ENCODE measurements at regions not wholly inside any gene's neighbourhood (a gene's known extent, or its start where the extent isn't known, plus 50 kb on each side); places are given as distances from the start of the nearest gene placed in this dataset.

DNA sequence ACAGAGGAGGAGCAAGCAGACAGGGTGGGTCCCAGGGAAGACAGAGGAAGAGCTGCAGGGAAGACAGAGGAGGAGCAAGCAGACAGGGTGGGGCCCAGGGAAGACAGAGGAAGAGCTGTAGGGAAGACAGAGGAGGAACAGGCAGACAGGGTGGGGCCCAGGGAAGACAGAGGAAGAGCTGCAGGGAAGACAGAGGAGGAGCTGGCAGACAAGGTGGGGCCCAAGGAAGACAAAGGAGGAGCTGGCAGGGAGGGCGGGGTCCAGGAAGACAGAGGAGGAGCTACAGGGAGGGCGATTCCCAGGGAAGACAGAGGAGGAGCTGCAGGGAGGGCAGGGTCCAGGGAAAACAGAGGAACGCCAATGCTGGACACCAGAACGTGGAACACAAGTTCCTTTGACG, 66.5 kb downstream of the PLXNA1 start:
- no peak for DNase-seq

DNA sequence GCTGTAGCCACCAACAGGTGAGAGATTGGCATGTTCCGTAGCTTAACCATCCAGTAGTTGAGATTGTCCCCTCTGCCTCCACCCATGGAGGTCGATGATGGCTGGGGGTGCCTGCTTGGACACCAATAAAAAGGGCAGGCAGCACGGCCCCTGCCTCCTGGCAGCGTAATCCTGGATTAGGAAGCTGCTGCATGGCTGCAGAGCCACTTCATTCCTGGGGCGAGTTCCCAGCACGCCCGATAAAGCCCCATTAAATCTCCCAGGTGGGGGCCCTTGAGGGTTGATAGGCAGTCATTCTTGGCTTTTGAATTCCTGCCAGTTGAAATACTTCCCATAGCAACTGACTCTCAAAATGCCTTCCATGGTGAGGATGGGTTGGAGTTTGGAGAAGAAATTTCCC, 67.8 kb downstream of the PLXNA1 start:
- no peak for DNase-seq

DNA sequence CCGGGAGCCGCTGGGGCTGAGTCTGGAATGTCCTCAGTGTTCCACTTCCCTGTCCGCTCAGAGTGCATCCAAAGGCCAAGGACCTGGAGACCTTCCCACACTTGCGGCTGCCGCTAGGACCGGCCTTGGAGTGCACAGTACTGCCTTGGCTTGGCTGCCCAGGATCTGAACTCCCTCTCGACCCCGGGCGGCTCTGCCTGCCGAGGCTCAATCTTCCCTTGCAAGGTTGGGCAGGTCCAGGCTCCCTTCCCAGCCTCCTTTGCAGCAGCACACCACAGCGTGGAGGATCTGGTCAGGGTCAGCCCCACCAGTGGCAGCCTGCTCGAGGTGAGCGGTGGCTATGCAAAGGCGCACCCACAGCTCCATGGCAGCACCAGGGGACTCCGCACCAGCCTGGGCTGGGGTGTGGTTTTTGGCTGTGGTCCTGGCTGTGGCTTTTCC, 69.2 kb downstream of the PLXNA1 start:
- DNase-seq, result no peak

DNA sequence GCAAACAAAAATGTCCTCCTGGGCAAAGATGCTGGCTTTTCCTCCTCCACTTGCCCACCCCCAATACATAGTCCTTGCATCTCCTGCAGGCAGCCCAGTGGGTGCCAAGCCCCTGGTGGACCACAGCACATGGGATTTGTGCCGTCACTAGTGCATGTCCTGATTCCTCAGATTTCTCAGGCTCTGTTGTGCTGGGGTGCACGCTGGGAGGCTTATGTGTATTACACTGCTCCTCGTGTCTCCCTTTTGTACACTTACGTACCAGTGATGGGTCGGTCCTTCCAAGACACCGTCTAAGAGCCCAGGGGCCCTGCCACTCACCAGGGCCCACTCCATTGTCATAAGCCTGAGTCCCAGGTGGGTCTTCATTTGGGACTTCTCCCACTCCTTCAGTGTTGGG, 70.1 kb downstream of the PLXNA1 start:
- DNase-seq, result no peak

DNA sequence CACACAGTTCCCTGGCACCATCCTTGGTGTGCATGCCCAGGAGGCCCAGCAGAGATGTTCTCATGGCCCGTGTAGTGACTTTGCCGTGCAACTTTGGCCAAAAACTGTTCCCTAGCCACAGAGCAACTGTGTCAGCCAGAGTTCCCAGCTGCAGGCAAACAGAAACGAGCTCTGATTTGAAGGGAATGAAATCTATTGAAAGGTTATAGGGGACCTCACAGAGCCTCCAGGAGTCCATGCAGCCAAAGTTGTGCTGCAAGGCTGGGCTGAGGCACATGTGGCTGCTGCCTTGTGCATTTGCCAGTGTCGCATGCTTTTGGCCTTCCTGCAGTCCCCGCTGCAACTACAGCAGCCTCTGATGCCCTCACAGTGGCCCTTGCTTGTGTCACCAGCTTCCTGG, 70.5 kb downstream of the PLXNA1 start:
- DNase-seq, result no peak

DNA sequence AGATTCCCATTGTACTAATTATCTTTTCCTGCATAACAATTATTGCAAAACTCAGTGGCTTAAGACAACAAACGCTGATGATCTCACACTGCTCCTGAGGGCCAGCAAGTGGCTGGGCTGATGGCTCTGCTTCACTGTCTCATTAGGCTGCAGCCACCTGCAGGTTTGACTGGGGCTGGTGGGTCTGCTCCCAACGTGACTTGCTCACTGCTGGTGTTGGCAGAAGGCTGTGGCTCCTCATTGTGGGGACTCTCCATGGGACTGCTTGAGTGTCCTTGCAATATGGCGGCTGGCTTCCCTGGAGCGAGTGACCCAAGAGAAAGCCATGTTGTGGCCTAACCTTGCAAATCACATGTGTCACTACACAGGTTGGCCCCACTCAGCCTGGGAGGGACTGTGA, 71.1 kb downstream of the PLXNA1 start:
- no peak for DNase-seq

DNA sequence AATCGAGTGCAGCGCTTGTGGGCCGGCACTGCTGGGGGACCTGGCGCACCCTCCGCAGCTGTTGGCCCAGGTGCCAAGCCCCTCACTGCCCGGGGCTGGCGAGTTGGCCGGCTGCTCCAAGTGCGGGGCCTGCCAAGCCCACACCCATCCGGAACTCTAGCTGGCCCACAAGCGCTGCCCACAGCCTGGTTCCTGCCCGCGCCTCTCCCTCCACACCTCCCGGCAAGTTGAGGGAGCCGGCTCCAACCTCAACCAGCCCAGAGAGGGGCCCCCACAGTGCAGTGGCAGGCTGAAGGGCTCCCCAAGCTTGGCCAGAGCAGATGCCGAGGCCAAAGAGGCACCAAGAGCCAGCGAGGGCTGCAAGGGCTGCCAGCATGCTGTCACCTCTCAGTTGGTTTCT, 73.4 kb downstream of the PLXNA1 start:
- DNase-seq, result no peak

DNA sequence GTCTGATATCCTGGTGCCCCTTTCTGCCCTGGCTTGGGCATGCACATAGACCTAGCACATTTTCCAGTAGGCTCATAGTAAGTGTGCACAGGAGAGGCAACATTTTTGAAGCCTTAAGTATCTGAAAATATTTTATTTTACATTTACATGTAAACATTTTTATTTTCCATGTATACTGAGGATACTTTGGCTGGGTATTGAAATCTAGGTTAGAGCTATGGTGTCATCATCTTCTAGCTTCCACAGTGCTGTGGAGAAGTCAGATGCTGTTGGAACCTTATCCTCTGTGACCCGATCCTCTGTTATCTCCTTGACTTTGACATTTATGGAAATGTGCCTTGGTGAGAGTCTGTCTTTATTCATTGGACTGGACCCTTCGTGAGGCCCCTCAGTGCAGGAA, 74.1 kb downstream of the PLXNA1 start:
- DNase-seq, result no peak

DNA sequence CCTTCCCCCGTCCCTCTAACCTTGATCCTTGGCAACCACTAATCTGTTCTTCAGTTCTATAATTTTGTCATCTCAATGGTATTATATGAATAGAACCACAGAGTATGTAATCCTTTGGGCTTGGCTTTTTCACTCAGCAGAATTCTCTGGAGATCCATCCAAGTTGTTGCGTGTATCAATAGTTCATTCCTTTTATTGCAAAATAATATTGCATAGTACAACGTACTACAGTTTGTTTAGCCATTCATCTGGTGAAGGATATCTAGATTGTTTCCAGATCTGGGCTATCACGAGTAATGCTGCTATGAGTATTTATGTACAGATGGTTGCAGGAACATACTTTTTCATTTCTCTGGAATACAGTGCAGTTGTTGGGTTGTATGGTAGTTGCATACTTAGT, 76.2 kb downstream of the PLXNA1 start:
- no peak for DNase-seq

DNA sequence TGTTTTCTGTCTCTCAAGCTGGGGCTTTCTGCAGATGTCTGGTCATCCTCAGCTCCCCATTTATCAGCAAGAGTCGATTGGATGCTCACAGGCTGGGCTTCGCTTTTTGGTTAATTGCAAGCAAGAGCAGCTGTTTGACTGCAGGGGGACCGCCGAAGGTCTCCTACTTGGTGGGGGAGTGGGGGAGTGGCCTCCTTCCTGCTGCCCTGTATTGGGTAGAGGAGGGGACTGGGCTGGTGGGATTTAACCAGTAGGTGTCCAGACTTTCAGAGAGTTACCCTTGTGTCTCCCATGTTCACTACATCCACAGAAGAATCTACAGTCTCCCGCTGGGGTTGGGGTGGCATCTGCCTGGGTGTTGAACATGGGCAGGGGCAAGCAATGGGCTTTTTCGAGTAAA, 78.7 kb downstream of the PLXNA1 start:
- DNase-seq, result no peak

DNA sequence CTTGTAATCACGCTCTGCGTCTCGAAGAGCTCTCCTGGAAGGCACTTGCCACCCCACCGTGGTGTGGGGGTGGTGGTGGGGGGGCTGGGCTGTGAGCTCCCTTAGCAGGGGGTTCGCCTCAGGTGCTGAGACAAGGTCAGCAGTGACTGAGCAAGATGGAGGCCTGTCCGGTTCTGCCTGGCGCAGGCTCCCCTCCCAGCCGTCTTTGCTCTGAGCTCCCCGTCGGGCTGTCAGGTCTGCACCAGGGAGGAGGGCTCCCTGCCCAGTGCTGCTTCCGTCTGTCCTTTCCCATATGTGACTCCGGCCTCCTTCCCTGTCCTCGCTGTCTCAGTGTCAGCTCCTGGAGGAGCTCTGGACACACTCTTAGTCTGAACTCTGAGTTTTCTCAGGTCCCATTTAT, 80.0 kb downstream of the PLXNA1 start:
- DNase-seq, result no peak

DNA sequence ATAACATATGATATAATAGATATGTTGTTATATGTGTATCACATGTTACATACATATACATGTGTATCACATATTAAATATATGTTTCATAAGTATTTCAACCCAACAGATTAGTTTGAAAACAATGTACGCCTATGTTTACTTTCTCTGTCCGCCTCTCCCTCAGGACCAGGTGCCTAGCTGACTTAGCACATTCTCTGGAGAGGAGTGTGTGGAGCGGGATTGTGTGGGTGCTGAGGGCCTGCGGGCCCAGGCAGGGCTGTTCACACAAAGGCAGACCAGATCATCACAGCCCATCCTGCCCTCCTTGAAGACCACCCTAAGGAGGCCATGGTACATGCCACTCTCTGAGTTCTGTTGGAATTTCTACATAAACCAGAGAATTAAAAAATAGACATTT, 81.0 kb downstream of the PLXNA1 start:
- no peak for DNase-seq

DNA sequence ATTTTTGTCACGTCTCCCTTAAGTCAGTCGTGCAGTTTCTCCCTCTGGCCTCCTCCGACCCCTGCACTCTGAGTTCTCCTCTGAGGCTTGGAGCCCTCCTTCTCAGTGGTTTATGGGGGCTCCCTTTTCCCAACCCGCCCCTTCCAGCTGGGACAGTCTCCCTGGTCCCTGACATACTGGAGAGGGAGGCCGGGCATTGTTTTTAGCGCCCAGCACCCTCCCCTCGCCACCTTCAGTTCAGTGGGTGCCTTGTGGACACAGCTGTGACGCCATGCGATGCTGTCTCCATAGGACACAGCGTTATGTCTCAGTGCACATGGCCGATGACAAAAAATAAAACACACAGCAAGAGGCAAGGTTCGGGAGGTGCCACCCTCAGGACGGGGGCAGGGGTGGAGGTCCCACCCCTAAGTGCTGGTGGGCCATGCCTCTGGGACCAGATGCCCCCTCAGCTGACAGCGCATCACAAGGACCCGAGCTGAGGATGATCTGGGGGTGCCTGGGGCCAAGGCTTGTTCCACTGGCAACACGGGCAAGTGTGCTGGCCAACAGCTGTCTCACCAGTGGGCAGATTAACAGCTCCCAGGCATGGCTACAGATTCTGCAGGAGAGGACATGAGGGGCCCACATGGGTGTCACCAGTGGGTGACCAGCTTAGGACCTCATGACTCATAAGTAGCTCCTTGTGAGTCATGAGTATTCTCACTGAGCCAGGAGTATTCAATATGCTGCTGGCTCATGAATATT, 81.6 kb downstream of the PLXNA1 start:
- no peak for DNase-seq

DNA sequence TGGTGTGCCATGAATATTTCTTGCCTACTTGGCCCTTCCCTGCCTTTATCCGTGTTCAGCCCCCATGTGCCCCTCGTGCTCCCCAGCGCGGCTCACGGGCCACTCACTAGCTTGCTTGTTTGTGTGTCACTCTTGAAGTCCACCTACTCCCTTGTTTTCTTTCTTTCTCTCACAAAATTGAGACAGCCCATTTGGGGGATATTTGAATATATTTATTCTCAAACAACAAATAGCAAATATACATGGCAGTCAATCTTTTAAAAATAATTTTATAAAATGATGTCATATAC, 82.2 kb downstream of the PLXNA1 start:
- no peak for DNase-seq

DNA sequence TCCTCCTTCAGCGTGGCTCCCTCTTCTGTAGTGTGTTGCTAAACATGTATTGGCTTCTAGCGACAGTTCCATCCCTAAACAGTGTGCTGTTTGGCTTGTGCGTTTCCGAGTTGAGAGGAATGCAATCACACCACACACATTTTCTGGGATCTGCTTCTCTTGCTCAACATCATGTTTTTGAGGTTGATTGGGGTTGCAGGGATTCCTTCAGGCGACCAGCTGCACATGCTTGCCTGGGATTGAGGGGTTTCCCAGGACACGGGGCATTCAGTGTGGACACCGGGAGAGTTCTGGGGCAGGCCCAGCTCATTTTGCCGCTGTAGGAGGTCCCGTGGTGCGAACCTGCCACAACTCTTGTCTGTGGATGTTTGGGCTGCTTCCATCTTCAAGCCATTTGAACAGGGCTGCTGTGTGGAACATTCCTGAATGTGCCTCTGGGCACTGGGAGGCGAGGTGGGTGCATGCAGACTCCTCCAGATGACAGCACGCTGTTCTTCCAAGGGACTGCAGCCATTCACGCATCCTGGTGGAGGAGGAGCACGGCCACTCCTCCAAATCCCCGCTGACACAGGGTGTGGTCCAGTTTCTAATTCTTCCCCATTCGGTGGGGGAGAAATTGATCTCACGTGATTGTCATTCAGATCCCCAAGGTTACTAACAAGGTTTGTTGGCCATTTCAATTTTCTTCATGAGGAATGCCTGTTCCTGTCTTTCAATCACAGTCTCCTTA, 82.8 kb downstream of the PLXNA1 start:
- no peak for DNase-seq

DNA sequence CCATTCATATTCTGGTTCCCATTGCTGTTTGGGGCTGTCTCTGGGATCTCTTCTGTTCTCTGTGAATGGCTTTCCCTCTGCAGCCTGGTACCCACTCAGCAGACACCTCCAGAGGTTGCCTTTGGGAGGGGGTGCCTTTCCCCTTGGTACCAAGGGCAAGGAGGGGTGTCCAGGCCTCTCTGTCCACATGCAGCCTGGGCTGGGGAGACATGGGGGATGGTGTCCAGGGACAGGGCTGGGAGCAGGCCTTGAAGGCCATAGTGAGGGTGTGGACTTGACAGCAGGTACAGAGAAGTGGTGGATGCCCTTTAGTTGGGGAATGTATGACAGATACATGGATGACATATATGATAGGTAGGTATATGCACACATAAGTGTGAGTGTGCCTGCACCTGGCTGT, 83.7 kb downstream of the PLXNA1 start:
- DNase-seq, result no peak

DNA sequence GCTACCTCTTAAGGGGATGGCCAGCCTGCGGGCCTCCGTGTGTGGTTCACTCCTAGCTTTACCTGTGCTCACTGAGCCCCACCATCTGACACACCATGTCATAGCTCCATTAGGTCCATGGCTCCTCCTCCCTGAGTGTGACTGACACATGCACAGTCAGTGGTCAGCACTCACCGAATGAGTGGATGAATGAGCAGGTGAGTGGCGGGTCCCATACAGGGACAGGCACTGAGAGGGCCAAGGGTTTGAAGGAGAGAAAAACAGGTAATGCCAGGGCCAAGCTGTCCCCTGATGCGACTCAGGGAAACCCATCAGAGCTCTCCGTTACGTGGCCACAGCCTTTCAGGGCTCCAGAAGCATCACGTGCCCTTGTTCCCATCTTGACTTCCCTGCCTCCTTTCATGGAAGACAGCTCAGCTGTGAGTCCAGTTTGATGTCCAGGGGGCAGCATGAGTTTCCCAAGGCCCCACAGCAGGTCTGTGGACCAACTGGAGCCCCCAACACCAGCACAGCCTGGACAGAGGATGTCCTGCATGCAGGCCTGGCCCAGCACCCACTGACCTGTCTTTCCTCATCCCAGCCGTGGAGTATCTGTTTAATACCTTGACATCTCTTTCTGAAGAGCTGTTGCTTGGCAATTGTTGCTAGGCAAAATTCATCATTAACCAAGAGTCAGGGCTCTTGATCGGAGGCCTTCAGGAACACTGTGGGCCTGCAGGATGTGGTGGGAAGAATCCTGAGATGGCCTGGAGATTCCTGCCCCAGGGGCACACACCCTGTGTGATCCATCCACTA, 84.4 kb downstream of the PLXNA1 start:
- no peak for DNase-seq

DNA sequence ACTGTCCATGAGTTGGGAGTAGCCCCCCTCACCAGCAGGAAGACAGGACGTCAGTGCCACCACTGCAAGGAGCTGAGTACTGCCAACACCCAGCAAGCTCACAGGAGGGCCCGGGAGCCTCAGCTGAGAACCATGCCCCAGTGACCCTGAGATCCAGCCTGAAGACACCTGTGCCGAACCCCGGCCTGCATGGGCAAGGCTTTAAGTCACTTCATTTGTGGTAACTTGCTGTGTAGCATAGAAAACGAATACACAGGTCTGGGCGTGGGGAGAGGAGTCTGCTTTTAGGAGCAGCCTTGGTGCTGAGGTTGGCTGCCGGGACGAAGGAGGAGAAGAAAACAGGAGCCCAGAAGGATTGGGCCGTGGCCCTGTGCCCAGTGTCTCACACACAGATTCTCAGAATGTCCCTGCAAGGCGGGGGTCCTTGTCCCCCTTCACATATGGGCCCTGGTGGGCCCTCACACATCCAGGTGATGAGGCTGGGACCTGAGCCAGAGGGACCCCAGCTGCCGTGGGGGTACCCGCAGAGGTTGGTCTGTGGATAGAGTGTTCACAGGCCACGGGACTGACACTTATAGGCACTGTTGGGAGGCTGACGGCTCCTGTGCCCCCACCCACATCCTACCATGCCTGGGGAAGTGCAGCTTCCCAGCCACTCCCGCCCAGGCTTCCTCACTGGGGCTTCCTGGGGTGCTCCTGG, 85.3 kb downstream of the PLXNA1 start:
- no peak for DNase-seq

DNA sequence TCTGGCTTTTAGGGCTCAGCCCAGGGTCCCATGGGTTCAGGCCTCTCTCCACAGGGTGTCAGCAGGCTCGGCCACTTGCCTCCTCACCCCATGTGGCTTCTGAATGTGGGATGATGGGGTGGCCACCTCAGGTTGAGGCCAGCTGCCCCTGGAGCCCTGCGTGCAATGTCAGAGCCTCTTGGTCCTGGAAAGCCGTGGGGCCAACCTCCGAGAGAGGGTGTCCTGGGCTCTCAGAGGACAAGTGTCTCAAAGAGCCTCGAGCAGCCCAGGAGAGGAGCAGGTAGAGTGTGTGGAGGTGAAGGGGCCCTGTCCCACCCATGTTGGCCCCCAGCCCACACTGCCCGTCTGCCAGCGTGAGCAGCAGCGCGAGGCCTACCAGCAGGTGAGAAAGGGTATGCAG, 86.0 kb downstream of the PLXNA1 start:
- DNase-seq, result no peak

DNA sequence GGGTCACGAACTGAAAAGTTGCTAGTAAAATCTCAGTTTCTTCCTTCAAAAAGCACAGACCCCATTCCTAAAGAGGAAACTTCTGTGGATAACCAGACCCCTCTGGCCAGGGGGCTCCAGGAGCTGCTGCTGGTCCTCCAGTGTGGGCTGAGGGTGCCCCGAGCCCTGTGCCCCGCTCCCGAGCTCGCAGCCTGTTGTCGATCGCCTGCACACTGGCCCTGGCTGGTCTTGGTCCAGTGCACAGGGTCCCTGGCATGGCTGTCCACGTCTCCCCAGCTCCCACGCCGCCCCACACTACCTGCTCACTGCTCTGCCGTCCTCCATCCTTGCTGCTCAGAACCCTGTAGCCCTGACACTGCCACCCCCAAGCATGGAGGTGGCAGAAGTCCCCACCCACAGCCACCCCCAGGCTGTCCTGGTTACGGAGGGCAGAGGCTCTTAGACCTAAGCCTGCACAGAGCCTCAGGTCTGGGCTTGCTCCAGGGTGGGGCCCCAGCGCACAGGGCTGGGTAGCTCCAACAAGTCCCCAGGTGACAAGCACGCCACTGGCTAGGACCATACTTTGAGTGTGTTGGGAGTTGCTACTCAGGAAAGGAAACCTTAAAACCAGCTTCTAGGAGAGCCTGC, 87.0 kb downstream of the PLXNA1 start:
- no peak for DNase-seq

DNA sequence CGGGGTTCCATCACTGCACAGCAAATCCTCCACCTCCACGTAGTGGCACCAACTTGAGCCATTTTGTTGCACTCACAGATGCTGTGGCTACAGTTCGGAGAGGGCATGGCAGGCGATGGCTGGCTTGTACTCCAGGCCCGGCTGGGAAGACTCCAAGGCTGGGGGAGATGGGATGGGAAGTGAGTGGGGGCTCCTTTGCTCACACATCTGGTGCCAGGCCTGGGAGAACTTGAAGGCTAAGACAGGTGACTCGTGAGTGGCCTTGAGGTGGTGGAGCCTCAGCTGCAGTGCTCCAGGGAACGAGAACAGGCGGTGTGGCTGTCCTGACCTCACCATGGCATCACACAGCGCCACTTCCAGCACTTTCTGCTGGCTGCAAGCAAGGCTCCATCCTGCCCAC, 87.9 kb downstream of the PLXNA1 start:
- DNase-seq, result no peak

DNA sequence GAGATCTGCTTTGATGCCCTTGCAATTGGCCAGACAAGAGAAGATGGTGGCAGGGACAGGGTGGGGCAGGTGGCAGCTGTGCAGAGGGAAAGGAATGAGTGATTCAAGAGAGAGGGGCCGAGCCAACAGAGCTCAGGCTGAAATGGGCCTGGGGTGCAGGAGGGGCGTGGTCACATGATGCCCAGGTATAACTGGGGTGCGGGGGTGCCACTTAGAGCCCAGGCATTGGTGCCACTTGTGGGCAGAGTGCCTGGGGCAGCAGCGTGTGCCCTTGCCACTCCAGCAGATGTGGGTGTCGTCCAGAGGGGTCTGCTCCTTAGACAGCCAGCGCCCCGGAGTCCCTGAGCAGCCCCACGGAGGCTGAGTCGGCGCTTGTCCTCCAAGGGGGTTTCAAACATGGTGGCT, 88.7 kb downstream of the PLXNA1 start:
- no peak for DNase-seq

DNA sequence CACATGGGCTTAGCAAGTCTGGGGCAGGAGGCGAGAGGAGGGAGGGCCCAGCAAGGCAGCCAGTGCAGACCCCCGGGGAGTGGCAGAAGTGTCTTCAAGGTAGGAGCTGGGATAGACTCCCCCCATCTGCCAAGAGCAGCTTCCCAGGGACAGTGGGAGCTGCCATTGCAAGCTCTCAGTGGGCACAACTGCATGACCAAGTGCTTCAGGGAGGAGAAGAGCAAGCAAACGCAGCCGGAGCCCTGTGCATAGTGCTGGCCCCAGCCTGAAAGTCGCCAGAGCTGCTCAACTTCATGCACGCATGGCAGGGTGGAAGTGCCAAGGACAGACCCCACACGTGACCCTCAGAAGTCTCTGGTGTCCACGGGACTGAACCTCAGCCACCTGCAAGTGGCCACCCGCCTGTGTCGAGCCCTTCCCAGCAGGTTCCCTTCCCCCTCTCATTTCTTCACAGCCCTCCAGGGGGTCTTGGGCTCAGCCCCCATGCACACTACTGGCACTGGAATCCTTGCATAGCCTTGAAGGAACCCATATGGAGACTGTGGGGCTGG, 89.4 kb downstream of the PLXNA1 start:
- no peak for DNase-seq
